GM12878 (cell line): ENCODE measurements at regions not wholly inside any gene's neighbourhood (a gene's known extent, or its start where the extent isn't known, plus 50 kb on each side); places are given as distances from the start of the nearest gene placed in this dataset.

Experiments used
- ATAC-seq: fragments of 200-7000 bp; cut with Tn5 transposase; 3 replicates; pipeline ENCODE4 v1.9.1; 2020; ENCODE audit warnings: mild to moderate bottlenecking, moderate library complexity
- BruUV-seq: library from RNA; stranded (reverse); fragments of 400-500 nt; replicated peaks from 2 replicates; lab custom pipeline; 2021; lab: Mats Ljungman, UMichigan
- CTCF ChIA-PET: fragments of 300-600 bp; sonication (Branson Sonifier 250); formaldehyde crosslinking; extraction: SDS; loops from one replicate; lab custom pipeline; 2021; ENCODE audit warnings: inconsistent platforms; lab: Yijun Ruan, JAX
- POLR2A ChIA-PET: fragments of 350-600 bp; formaldehyde crosslinking; extraction: SDS; loops from one replicate; lab custom pipeline; 2021; ENCODE audit warnings: inconsistent platforms; lab: Charles Lee
- RAD21 ChIA-PET: fragments of 300-600 bp; sonication (Branson Sonifier 250); formaldehyde crosslinking; loops from one replicate; lab custom pipeline; 2023; ENCODE audit warnings: antibody characterized with exemption; ENCODE audit not compliant: unreplicated experiment; lab: Charles Lee
- SMC1A ChIA-PET: fragments of 300-600 bp; sonication (Branson Sonifier 250); formaldehyde crosslinking; loops from one replicate; lab custom pipeline; 2023; ENCODE audit not compliant: unreplicated experiment, uncharacterized antibody; lab: Charles Lee
- DNase-seq: peaks from one replicate; pipeline ENCODE4 v3.0.0-alpha.2; 2011; ENCODE audit warnings: low read depth, low spot score
- FAIRE-seq: peaks from 3 replicates; lab custom pipeline; 2011; peaks lifted over from hg19 to GRCh38; lab: Jason Lieb, UNC
- H2AFZ ChIP-seq: 2 replicates; pipeline ENCODE4 v1.6.0; 2011; ENCODE audit warnings: low read depth, low read length, control low read depth; ENCODE audit not compliant: control insufficient read depth
- H3K27ac ChIP-seq: 2 replicates; pipeline ENCODE4 v1.5.1; 2011; ENCODE audit warnings: control low read depth; ENCODE audit not compliant: control insufficient read depth, insufficient read depth
- H3K27me3 ChIP-seq, 2 experiments: replicated peaks in 1 of 2; 2 replicates each; pipeline versions ENCODE4 v1.6.0 to v1.6.1; 2011; ENCODE audit warnings: low read length in 1 of 2; ENCODE audit not compliant: control insufficient read depth in 2 of 2, insufficient read depth in 2 of 2
- H3K36me3 ChIP-seq, 2 experiments: 2 replicates each; pipeline ENCODE4 v1.5.1; 2011; ENCODE audit warnings: low read length in 1 of 2; ENCODE audit not compliant: control insufficient read depth in 2 of 2, insufficient read depth in 2 of 2
- H3K4me1 ChIP-seq: 2 replicates; pipeline ENCODE4 v1.6.1; 2011; ENCODE audit warnings: mild to moderate bottlenecking, low read length, moderate library complexity, mixed read lengths; ENCODE audit not compliant: control insufficient read depth, insufficient read depth
- H3K4me2 ChIP-seq: 2 replicates; pipeline ENCODE4 v1.6.0; 2011; ENCODE audit warnings: control low read depth; ENCODE audit not compliant: control insufficient read depth, insufficient read depth
- H3K4me3 ChIP-seq: fragments of 200-600 bp; sonication (generic); 2 replicates; pipeline ENCODE4 v1.5.1; 2016
- H3K79me2 ChIP-seq: 2 replicates; pipeline ENCODE4 v1.6.0; 2011; ENCODE audit warnings: low read length; ENCODE audit not compliant: control insufficient read depth, insufficient read depth
- H3K9ac ChIP-seq: 2 replicates; pipeline ENCODE4 v1.8.0; 2011; ENCODE audit warnings: low read length, control low read depth, mixed read lengths; ENCODE audit not compliant: control insufficient read depth, insufficient read depth
- H3K9me3 ChIP-seq: replicated peaks from 3 replicates; pipeline ENCODE4 v1.5.1; 2011; ENCODE audit warnings: mild to moderate bottlenecking, low read length; ENCODE audit not compliant: control insufficient read depth, insufficient read depth
- H4K20me1 ChIP-seq: 2 replicates; pipeline ENCODE4 v1.6.0; 2011; ENCODE audit not compliant: control insufficient read depth, insufficient read depth
- CHD2 ChIP-seq: IDR thresholded peaks from 2 replicates; pipeline ENCODE4 v1.6.1; 2011; ENCODE audit warnings: low read depth, low read length, improper control_type of control experiment, borderline replicate concordance
- KAT2A ChIP-seq: conservative IDR thresholded peaks from 2 replicates; pipeline ENCODE4 v1.6.1; 2011; ENCODE audit warnings: low read depth, low read length; ENCODE audit not compliant: control insufficient read depth
- MEF2A ChIP-seq: IDR thresholded peaks from 2 replicates; pipeline ENCODE4 v1.6.1; 2011; ENCODE audit warnings: low read depth, mild to moderate bottlenecking, low read length, moderate library complexity; ENCODE audit not compliant: insufficient read depth
- NBN ChIP-seq: fragments of 450-650 bp; IDR thresholded peaks from 2 replicates; pipeline ENCODE4 v1.6.1; 2016
- NFYB ChIP-seq: IDR thresholded peaks from 2 replicates; pipeline ENCODE4 v1.6.1; 2011; ENCODE audit warnings: low read depth, mild to moderate bottlenecking, low read length, improper control_type of control experiment, moderate library complexity; ENCODE audit not compliant: insufficient read depth
- NR2C1 ChIP-seq: fragments of 450-650 bp; IDR thresholded peaks from 2 replicates; pipeline ENCODE4 v1.6.1; 2017; ENCODE audit warnings: antibody characterized with exemption, mild to moderate bottlenecking, moderate library complexity
- PKNOX1 ChIP-seq: fragments of 450-650 bp; IDR thresholded peaks from 2 replicates; pipeline ENCODE4 v1.6.1; 2016; ENCODE audit warnings: mild to moderate bottlenecking
- SPI1 ChIP-seq: IDR thresholded peaks from 2 replicates; pipeline ENCODE4 v1.6.1; 2011; ENCODE audit warnings: low read depth, mild to moderate bottlenecking, low read length, moderate library complexity, borderline replicate concordance; ENCODE audit not compliant: insufficient read depth
- WGBS: methylation state at CpG from one replicate; pipeline ENCODE4 v1.1.6; 2016; ENCODE audit warnings: low lambda C conversion rate; ENCODE audit not compliant: insufficient replicate concordance, insufficient coverage; ENCODE audit errors: missing lambda C conversion rate; 5-methylcytosine and 5-hydroxymethylcytosine counted together
- in situ Hi-C: fragments of 300-500 bp; cut with MboI; formaldehyde crosslinking; loops from 9 replicates; pipeline ENCODE4 v1.14.3; 2018; ENCODE audit warnings: mixed read lengths
- intact Hi-C: fragments of 100-400 bp; cut with micrococcal nuclease; formaldehyde crosslinking; loops from one replicate; pipeline ENCODE4 v1.14.2; 2022; ENCODE audit not compliant: unreplicated experiment

- CTCF ChIA-PET = no interaction called here
- TF ChIP-seq KAT2A (no peak), NR2C1 (no peak), NBN (no peak), SPI1 (peak; percentile 58; the same call in 1 of the 2 replicates)
- TF ChIP-seq, all 136 proteins: peak for 1
- WGBS = 3% methylated on average over 2 of the region's 2 CpGs
- DNase-seq (no peak), ATAC-seq (no peak), FAIRE-seq (no peak)
- no peaks in the 10 kb centered on the region for H3K9me3 ChIP-seq
- no peak overlapping the region for H3K4me2 ChIP-seq
- RAD21 ChIA-PET = no interaction called here
- no peaks in the 10 kb centered on the region for H4K20me1 ChIP-seq
- POLR2A ChIA-PET = interaction anchor here (0.7 kb wide), 1 partner anchor 93 kb away, joined by 3 read pairs; no protein-coding TSS in a partner anchor
- no peak overlapping the region for H3K27ac ChIP-seq
- H3K9ac ChIP-seq = no peak overlapping the region
- H3K79me2 ChIP-seq = no peaks in the 10 kb centered on the region
- no peaks in the 10 kb centered on the region for H3K36me3 ChIP-seq
- no peaks in the 10 kb centered on the region for H3K4me1 ChIP-seq
- in situ Hi-C loops (no loop called here), intact Hi-C loops (no loop called here)
- no peaks in the 10 kb centered on the region for H3K27me3 ChIP-seq
- SMC1A ChIA-PET = interaction anchor here (0.6 kb wide), 1 partner anchor 243 kb away, joined by 3 read pairs; no protein-coding TSS in a partner anchor
- no TSS peak for BruUV-seq
- no peak overlapping the region for H3K4me3 ChIP-seq
- no peak overlapping the region for H2AFZ ChIP-seq
Observed at GRCh38 chr9:108213511-108213910, 642.3 kb downstream of the ACTL7B start.

- TF ChIP-seq CHD2 = no peak
- TF ChIP-seq PKNOX1 = peak; percentile 25; the same call in 1 of the 2 replicates
- 0 out of 2 replicates have a peak, but pooled peaks have one; percentile 16 for TF ChIP-seq NFYB
- no peak for TF ChIP-seq MEF2A
- no peak for FAIRE-seq
- Histone ChIP-seq H3K4me3 (no peak overlapping the region), H4K20me1 (no peaks in the 10 kb centered on the region), H3K4me1 (no peaks in the 10 kb centered on the region), H2AFZ (no peak overlapping the region), H3K27ac (no peak overlapping the region), H3K9me3 (no peaks in the 10 kb centered on the region), H3K4me2 (no peak overlapping the region), H3K79me2 (no peaks in the 10 kb centered on the region), H3K27me3 (no peaks in the 10 kb centered on the region), H3K36me3 (no peaks in the 10 kb centered on the region), H3K9ac (no peak overlapping the region)
- intact Hi-C loops = no loop called here
- WGBS = 20% methylated on average over 4 of the region's 4 CpGs
- ChIA-PET CTCF (interaction anchor here (0.7 kb wide), 1 partner anchor 1724 kb away, joined by 3 read pairs; no protein-coding TSS in a partner anchor), SMC1A (no interaction called here), RAD21 (no interaction called here), POLR2A (no interaction called here)
- BruUV-seq = no TSS peak
- no peak for DNase-seq
- no peak for ATAC-seq
- in situ Hi-C loops = no loop called here
Observed at GRCh38 chr9:108212184-108212583, 643.6 kb downstream of the ACTL7B start.
